ENCODE measurements at regions not wholly inside any gene's neighbourhood (a gene's known extent, or its start where the extent isn't known, plus 50 kb on each side); places are given as distances from the start of the nearest gene placed in this dataset.

GRCh38 chr2:173511357-173511756 is 156.7 kb downstream of the CDCA7 start:
- no peak for DNase-seq
- no peaks in the 10 kb centered on the region for H3K4me1 ChIP-seq
- H3K9me3 ChIP-seq = no peaks in the 10 kb centered on the region
- intact Hi-C loops (cut with DNase I; ENCODE audit: low total_unique reads) = no loop called here
- H3K27me3 ChIP-seq = no peaks in the 10 kb centered on the region
- H3K36me3 ChIP-seq = no peaks in the 10 kb centered on the region
- H3K27ac ChIP-seq = no peak overlapping the region
- TF ChIP-seq, protein P1, sequence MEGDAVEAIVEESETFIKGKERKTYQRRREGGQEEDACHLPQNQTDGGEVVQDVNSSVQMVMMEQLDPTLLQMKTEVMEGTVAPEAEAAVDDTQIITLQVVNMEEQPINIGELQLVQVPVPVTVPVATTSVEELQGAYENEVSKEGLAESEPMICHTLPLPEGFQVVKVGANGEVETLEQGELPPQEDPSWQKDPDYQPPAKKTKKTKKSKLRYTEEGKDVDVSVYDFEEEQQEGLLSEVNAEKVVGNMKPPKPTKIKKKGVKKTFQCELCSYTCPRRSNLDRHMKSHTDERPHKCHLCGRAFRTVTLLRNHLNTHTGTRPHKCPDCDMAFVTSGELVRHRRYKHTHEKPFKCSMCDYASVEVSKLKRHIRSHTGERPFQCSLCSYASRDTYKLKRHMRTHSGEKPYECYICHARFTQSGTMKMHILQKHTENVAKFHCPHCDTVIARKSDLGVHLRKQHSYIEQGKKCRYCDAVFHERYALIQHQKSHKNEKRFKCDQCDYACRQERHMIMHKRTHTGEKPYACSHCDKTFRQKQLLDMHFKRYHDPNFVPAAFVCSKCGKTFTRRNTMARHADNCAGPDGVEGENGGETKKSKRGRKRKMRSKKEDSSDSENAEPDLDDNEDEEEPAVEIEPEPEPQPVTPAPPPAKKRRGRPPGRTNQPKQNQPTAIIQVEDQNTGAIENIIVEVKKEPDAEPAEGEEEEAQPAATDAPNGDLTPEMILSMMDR (IDR thresholded peaks at IDR 0.05) = no peak
- no peak for TF ChIP-seq POLR2A (IDR thresholded peaks at IDR 0.05)
- H3K4me3 ChIP-seq = no peak overlapping the region

- H3K27ac ChIP-seq = no peak overlapping the region
- TF ChIP-seq, protein P1 (IDR thresholded peaks at IDR 0.05) = no peak
- no peak for TF ChIP-seq POLR2A (IDR thresholded peaks at IDR 0.05)
Measured at GRCh38 chr2:173511942-173512341, 157.3 kb downstream of the CDCA7 start.

GRCh38 chr2:173513107-173513727 is 158.5 kb downstream of the CDCA7 start:
- DNase-seq = no peak
- intact Hi-C loops (cut with DNase I; ENCODE audit: low total_unique reads) = no loop called here
- no peak overlapping the region for H3K27ac ChIP-seq
- no peaks in the 10 kb centered on the region for H3K4me1 ChIP-seq
- H3K9me3 ChIP-seq = no peaks in the 10 kb centered on the region
- TF ChIP-seq, protein P1 (IDR thresholded peaks at IDR 0.05) = no peak
- TF ChIP-seq POLR2A (IDR thresholded peaks at IDR 0.05) = no peak
- H3K4me3 ChIP-seq = no peak overlapping the region
- H3K36me3 ChIP-seq = no peaks in the 10 kb centered on the region
- no peaks in the 10 kb centered on the region for H3K27me3 ChIP-seq

More at GRCh38 chr2:173511942-173512341, 157.3 kb downstream of the CDCA7 start:
- Histone ChIP-seq H3K27me3 (no peaks in the 10 kb centered on the region), H3K4me1 (no peaks in the 10 kb centered on the region), H3K36me3 (no peaks in the 10 kb centered on the region), H3K9me3 (no peaks in the 10 kb centered on the region), H3K4me3 (no peak overlapping the region)
- intact Hi-C loops (cut with DNase I; ENCODE audit: low total_unique reads) = no loop called here
- DNase-seq = no peak

- no peaks in the 10 kb centered on the region for H3K27me3 ChIP-seq
- DNase-seq = no peak
- intact Hi-C loops (cut with DNase I; ENCODE audit: low total_unique reads) = no loop called here
- no peaks in the 10 kb centered on the region for H3K9me3 ChIP-seq
- no peaks in the 10 kb centered on the region for H3K4me1 ChIP-seq
- TF ChIP-seq, protein P1 (IDR thresholded peaks at IDR 0.05) = no peak
- TF ChIP-seq POLR2A (IDR thresholded peaks at IDR 0.05) = no peak
- H3K36me3 ChIP-seq = no peaks in the 10 kb centered on the region
- H3K4me3 ChIP-seq = no peak overlapping the region
- no peak overlapping the region for H3K27ac ChIP-seq
Measured at GRCh38 chr2:173520918-173521317, 166.2 kb downstream of the CDCA7 start.

DNA sequence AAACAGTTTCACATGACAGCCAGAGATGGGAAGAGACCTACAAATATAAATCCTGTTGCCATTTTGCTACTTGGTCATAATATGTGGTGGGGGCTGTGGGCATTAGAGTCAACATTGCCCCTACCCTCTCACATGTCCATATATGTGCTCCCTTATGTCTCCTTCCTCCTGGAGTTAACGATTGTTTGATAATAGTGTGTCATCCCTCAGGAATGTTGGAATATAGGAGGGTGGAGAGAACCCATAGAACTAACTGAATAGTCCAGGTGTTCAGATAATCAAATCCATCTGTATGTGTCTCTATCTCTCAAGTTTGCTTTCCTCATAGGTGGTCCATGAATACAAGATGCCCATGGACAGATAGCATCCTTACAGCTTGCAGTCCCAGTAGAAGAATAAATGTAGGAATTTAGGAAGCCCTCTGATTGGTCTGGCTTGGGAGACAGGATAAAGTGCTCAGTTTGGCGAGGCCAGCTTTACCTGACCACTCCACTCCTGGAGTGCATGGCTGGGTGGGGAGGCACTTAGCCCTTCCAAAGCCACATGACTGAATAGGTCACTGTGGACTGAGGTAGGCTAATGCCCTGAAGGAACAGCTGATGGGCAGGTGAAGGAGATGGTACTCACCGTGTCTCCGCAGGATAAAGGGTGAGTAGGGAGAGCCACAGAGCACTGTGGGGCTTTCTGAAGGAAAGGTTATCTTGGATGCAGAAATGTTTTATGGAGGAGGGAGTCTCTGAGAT is 166.9 kb downstream of the CDCA7 start:
- no peaks in the 10 kb centered on the region for H3K27me3 ChIP-seq
- no peak overlapping the region for H3K27ac ChIP-seq
- TF ChIP-seq POLR2A (IDR thresholded peaks at IDR 0.05) = no peak
- TF ChIP-seq, protein P1 (IDR thresholded peaks at IDR 0.05) = no peak
- H3K4me1 ChIP-seq = no peaks in the 10 kb centered on the region
- H3K36me3 ChIP-seq = no peaks in the 10 kb centered on the region
- no peaks in the 10 kb centered on the region for H3K9me3 ChIP-seq
- intact Hi-C loops (cut with DNase I; ENCODE audit: low total_unique reads) = no loop called here
- no peak for DNase-seq
- H3K4me3 ChIP-seq = no peak overlapping the region
